Endothelial cell of umbilical vein (primary cell): ENCODE measurements at regions not wholly inside any gene's neighbourhood (a gene's known extent, or its start where the extent isn't known, plus 50 kb on each side); places are given as distances from the start of the nearest gene placed in this dataset.

Source experiments
- BruUV-seq: library from RNA; stranded (reverse); fragments of 400-500 nt; replicated peaks from 2 replicates; lab custom pipeline; 2021; lab: Mats Ljungman, UMichigan
- CTCF ChIA-PET: fragments of 300-600, 350-600 bp; sonication (Branson Sonifier 250); formaldehyde crosslinking; loops from one replicate; lab custom pipeline; 2021; ENCODE audit warnings: antibody characterized with exemption, inconsistent platforms; lab: Charles Lee
- POLR2A ChIA-PET: fragments of 300-600, 350-600 bp; sonication (Branson Sonifier 250); formaldehyde crosslinking; loops from one replicate; lab custom pipeline; 2021; ENCODE audit warnings: antibody characterized with exemption, inconsistent platforms; lab: Charles Lee
- DNase-seq: peaks from one replicate; pipeline ENCODE4 v3.0.0-alpha.2; 2011; ENCODE audit warnings: low read depth, low spot score
- FAIRE-seq: peaks from 2 replicates; lab custom pipeline; 2011; peaks lifted over from hg19 to GRCh38; lab: Jason Lieb, UNC
- H2AFZ ChIP-seq: 2 replicates; pipeline ENCODE4 v1.6.0; 2012; ENCODE audit warnings: low read depth, low read length, control low read depth, inconsistent platforms
- H3K27ac ChIP-seq: 2 replicates; pipeline ENCODE4 v1.5.1; 2011; ENCODE audit warnings: low read depth, mild to moderate bottlenecking, control low read depth, low read length, moderate library complexity; ENCODE audit not compliant: insufficient read depth
- H3K27me3 ChIP-seq, 2 experiments: 2 replicates each; pipeline versions ENCODE4 v1.6.0 to v1.6.1; 2011; ENCODE audit warnings: low read length in 2 of 2, mixed read lengths in 1 of 2; ENCODE audit not compliant: control insufficient read depth in 2 of 2, insufficient read depth in 2 of 2
- H3K36me3 ChIP-seq, 2 experiments: 2 replicates in 1 of 2; 3 replicates in 1 of 2; pipeline ENCODE4 v1.5.1; 2011; ENCODE audit warnings: low read length in 2 of 2, mild to moderate bottlenecking in 1 of 2, moderate library complexity in 1 of 2; ENCODE audit not compliant: control insufficient read depth in 2 of 2, insufficient read depth in 2 of 2; ENCODE audit errors: extremely low read depth in 1 of 2
- H3K4me1 ChIP-seq: 3 replicates; pipeline ENCODE4 v1.5.1; 2011; ENCODE audit warnings: mild to moderate bottlenecking, low read length; ENCODE audit not compliant: control insufficient read depth, insufficient read depth; ENCODE audit errors: extremely low read depth
- H3K4me2 ChIP-seq: 2 replicates; pipeline ENCODE4 v1.6.1; 2011; ENCODE audit warnings: low read length, control low read depth, mixed read lengths; ENCODE audit not compliant: insufficient read depth
- H3K4me3 ChIP-seq, 3 experiments: fragments of 200-600 bp in 1 of 3; sonication (generic), shearing (Covaris generic) in 1 of 3; replicated peaks in 1 of 3; 2 replicates each; pipeline ENCODE4 v1.5.1; 2011 to 2016; ENCODE audit warnings: control low read depth in 3 of 3, low read length in 3 of 3, mild to moderate bottlenecking in 2 of 3, inconsistent platforms in 1 of 3, low read depth in 1 of 3, moderate library complexity in 1 of 3; ENCODE audit not compliant: insufficient read depth in 1 of 3
- H3K79me2 ChIP-seq: 2 replicates; pipeline ENCODE4 v1.6.0; 2012; ENCODE audit warnings: low read length, inconsistent platforms; ENCODE audit not compliant: control insufficient read depth, insufficient read depth
- H3K9ac ChIP-seq: replicated peaks from 2 replicates; pipeline ENCODE3; 2011; ENCODE audit warnings: low read length, control low read depth; ENCODE audit not compliant: insufficient read depth; ENCODE audit errors: extremely low read depth
- H3K9me1 ChIP-seq: replicated peaks from 3 replicates; pipeline ENCODE4 v1.6.0; 2011; ENCODE audit warnings: mild to moderate bottlenecking, low read length; ENCODE audit not compliant: control insufficient read depth, insufficient read depth; ENCODE audit errors: extremely low read depth
- H3K9me3 ChIP-seq: replicated peaks from 2 replicates; pipeline ENCODE4 v1.5.1; 2012; ENCODE audit warnings: low read length, inconsistent platforms; ENCODE audit not compliant: control insufficient read depth, insufficient read depth
- H4K20me1 ChIP-seq: replicated peaks from 2 replicates; pipeline ENCODE3; 2011; ENCODE audit warnings: mild to moderate bottlenecking, low read length; ENCODE audit not compliant: control insufficient read depth, insufficient read depth; ENCODE audit errors: extremely low read depth
- CTCF ChIP-seq, 2 donors: IDR thresholded peaks; 1 replicate in 1 of 2; 2 replicates in 1 of 2; pipeline ENCODE4 v1.5.1; 2011; ENCODE audit warnings: low read length in 2 of 2, mild to moderate bottlenecking in 2 of 2, moderate library complexity in 2 of 2, control low read depth in 1 of 2, inconsistent platforms in 1 of 2, low read depth in 1 of 2; ENCODE audit not compliant: insufficient read depth in 1 of 2; ENCODE audit errors: extremely low read depth in 1 of 2
- EZH2 ChIP-seq: IDR thresholded peaks from 2 replicates; pipeline ENCODE4 v1.6.1; 2012; ENCODE audit warnings: borderline replicate concordance, low read depth, mild to moderate bottlenecking, moderate library complexity, low read length, inconsistent platforms; ENCODE audit not compliant: severe bottlenecking
- FOS ChIP-seq: IDR thresholded peaks from 2 replicates; pipeline ENCODE4 v1.6.1; 2011; ENCODE audit warnings: mild to moderate bottlenecking, low read length, moderate library complexity, borderline replicate concordance; ENCODE audit not compliant: insufficient read depth
- GATA2 ChIP-seq: IDR thresholded peaks from 2 replicates; pipeline ENCODE4 v1.7.0; 2011; ENCODE audit warnings: low read depth, mild to moderate bottlenecking, moderate library complexity, mixed read lengths, low read length; ENCODE audit not compliant: insufficient read length, insufficient read depth
- MYC ChIP-seq: IDR thresholded peaks from one replicate; pipeline ENCODE4 v1.6.1; 2011; ENCODE audit warnings: mild to moderate bottlenecking, low read depth, low read length
- POLR2A ChIP-seq: IDR thresholded peaks from 2 replicates; pipeline ENCODE4 v1.6.1; 2012; ENCODE audit warnings: low read depth, mild to moderate bottlenecking, control low read depth, low read length
- POLR2AphosphoS5 ChIP-seq: IDR thresholded peaks from 2 replicates; pipeline ENCODE4 v1.6.1; 2012; ENCODE audit warnings: low read depth, mild to moderate bottlenecking, control low read depth, low read length, moderate library complexity; ENCODE audit not compliant: insufficient read depth
- dilution Hi-C: fragments of 300-500 bp; cut with MboI; formaldehyde crosslinking; loops from one replicate; pipeline ENCODE4 v1.15.0; 2019; ENCODE audit warnings: low sequenced_read_pairs; ENCODE audit not compliant: extremely low pct_ligation_motif_present
- intact Hi-C: fragments of 100-400 bp; cut with micrococcal nuclease; formaldehyde crosslinking; loops from one replicate; pipeline ENCODE4 v1.10.0; 2022
- TF ChIP-seq, protein P1 (sequence below): IDR thresholded peaks from 2 replicates; pipeline ENCODE4 v1.6.1; 2011; ENCODE audit not compliant: insufficient read depth, insufficient read length

DNA sequence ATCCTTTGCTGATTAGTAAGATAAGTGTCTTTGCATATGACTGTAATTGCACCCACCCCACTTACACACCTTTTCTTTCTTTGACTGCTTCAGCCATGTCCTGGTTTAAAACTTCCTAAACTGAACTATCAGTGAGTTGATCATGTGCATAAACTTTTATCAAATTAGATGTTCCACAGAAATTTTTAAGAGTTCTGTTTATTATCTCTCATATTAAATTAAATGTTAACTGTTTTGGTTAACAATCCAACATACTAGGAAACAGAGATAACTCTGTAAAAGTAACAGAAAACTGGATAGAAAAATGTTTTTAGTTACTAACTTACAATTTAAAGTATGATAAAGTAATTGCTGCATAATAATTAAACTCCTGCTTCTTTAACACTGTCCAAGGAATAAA, 959.6 kb upstream of the LRRN3 start:
- H3K4me2 ChIP-seq = no peak overlapping the region
- H3K27ac ChIP-seq = no peak overlapping the region
- BruUV-seq = no TSS peak
- H3K9ac ChIP-seq = no peak overlapping the region
- CTCF ChIA-PET = interaction anchor here (1.3 kb wide), 1 partner anchor 967 kb away, joined by 3 read pairs; no protein-coding TSS in a partner anchor
- POLR2A ChIA-PET = no interaction called here
- dilution Hi-C loops = no loop called here
- H4K20me1 ChIP-seq = no peaks in the 10 kb centered on the region
- no peak for TF ChIP-seq MYC
- no peak for TF ChIP-seq CTCF (IDR thresholded peaks at IDR 0.05; ENCODE audit: extremely low read depth in 1 of 2, insufficient read depth in 1 of 2, low read depth in 1 of 2, low read length in 2 of 2)
- TF ChIP-seq FOS = no peak
- TF ChIP-seq, protein P1, sequence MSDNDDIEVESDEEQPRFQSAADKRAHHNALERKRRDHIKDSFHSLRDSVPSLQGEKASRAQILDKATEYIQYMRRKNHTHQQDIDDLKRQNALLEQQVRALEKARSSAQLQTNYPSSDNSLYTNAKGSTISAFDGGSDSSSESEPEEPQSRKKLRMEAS = no peak
- no peak for TF ChIP-seq POLR2A
- no peak for TF ChIP-seq GATA2
- no peak for TF ChIP-seq POLR2AphosphoS5
- no peak for TF ChIP-seq EZH2
- DNase-seq (no peak), FAIRE-seq (no peak)
- no peak overlapping the region for H2AFZ ChIP-seq
- H3K9me1 ChIP-seq = no peaks in the 10 kb centered on the region
- no peak overlapping the region for H3K4me3 ChIP-seq
- H3K9me3 ChIP-seq = no peaks in the 10 kb centered on the region
- no peaks in the 10 kb centered on the region for H3K4me1 ChIP-seq
- no peaks in the 10 kb centered on the region for H3K79me2 ChIP-seq
- H3K27me3 ChIP-seq = no peaks in the 10 kb centered on the region
- intact Hi-C loops = no loop called here
- H3K36me3 ChIP-seq = no peaks in the 10 kb centered on the region
